Activated CD8-positive, alpha-beta T cell treated with anti-CD3 and anti-CD28 coated beads for 36 hours (primary cell): ENCODE measurements at regions not wholly inside any gene's neighbourhood (a gene's known extent, or its start where the extent isn't known, plus 50 kb on each side); places are given as distances from the start of the nearest gene placed in this dataset.
"Not testable (repeated sequence)": the region's sequence is repeated elsewhere in the genome, so short reads cannot be mapped to it uniquely, and the experiment has no call there.

ENCODE experiments used
- ATAC-seq: fragments of 200-7000 bp; cut with Tn5 transposase; one replicate; pipeline ENCODE4 v1.10.0; 2021; ENCODE audit warnings: mild to moderate bottlenecking, moderate library complexity
- CTCF ChIA-PET: fragments of 350-600 bp; sonication (Branson Sonifier 250); formaldehyde crosslinking; loops from one replicate; lab custom pipeline; 2021; ENCODE audit warnings: antibody characterized with exemption; lab: Charles Lee
- POLR2A ChIA-PET: fragments of 350-600 bp; sonication (Branson Sonifier 250); formaldehyde crosslinking; loops from one replicate; lab custom pipeline; 2021; ENCODE audit warnings: antibody characterized with exemption; lab: Charles Lee
- DNase-seq: peaks from one replicate; pipeline ENCODE4 v3.0.0-alpha.2; 2020
- H3K27ac Mint-ChIP-seq: one replicate; pipeline ENCODE4 v1.8.0; 2021; ENCODE audit warnings: mild to moderate bottlenecking, mixed read lengths
- H3K27me3 Mint-ChIP-seq: one replicate; pipeline ENCODE4 v1.8.0; 2021; ENCODE audit warnings: mixed read lengths
- H3K36me3 Mint-ChIP-seq: one replicate; pipeline ENCODE4 v1.8.0; 2021; ENCODE audit warnings: low read depth, mixed read lengths
- H3K4me1 Mint-ChIP-seq: one replicate; pipeline ENCODE4 v1.8.0; 2021; ENCODE audit warnings: low read depth, mixed read lengths
- H3K4me3 Mint-ChIP-seq: one replicate; pipeline ENCODE4 v1.8.0; 2021; ENCODE audit warnings: mild to moderate bottlenecking, moderate library complexity, mixed read lengths
- H3K9me3 Mint-ChIP-seq: one replicate; pipeline ENCODE4 v1.8.0; 2021; ENCODE audit warnings: mixed read lengths
- intact Hi-C: fragments of 100-400 bp; cut with micrococcal nuclease; formaldehyde crosslinking; loops from one replicate; pipeline ENCODE4 v1.10.0; 2022
- TF ChIP-seq, protein P1 (sequence below): fragments of 200-600 bp; IDR thresholded peaks from one replicate; pipeline ENCODE4 v1.8.0; 2022; ENCODE audit warnings: antibody characterized with exemption, mild to moderate bottlenecking

GRCh38 chr1:221279146-221279545 is 399.9 kb downstream of the HLX start:
- DNase-seq = no peak
- ChIA-PET CTCF (interaction anchor here (1.2 kb wide), 1 partner anchor 156 kb away, joined by 3 read pairs; no protein-coding TSS in a partner anchor), POLR2A (no interaction called here)
- ATAC-seq = no peak
- Mint-ChIP-seq H3K9me3 (no peaks in the 10 kb centered on the region), H3K4me1 (no peaks in the 10 kb centered on the region), H3K4me3 (no peak overlapping the region), H3K36me3 (no peaks in the 10 kb centered on the region), H3K27me3 (peaks cover 15% of the 10 kb centered on the region), H3K27ac (no peak overlapping the region)
- intact Hi-C loops = no loop called here
- TF ChIP-seq, protein P1, sequence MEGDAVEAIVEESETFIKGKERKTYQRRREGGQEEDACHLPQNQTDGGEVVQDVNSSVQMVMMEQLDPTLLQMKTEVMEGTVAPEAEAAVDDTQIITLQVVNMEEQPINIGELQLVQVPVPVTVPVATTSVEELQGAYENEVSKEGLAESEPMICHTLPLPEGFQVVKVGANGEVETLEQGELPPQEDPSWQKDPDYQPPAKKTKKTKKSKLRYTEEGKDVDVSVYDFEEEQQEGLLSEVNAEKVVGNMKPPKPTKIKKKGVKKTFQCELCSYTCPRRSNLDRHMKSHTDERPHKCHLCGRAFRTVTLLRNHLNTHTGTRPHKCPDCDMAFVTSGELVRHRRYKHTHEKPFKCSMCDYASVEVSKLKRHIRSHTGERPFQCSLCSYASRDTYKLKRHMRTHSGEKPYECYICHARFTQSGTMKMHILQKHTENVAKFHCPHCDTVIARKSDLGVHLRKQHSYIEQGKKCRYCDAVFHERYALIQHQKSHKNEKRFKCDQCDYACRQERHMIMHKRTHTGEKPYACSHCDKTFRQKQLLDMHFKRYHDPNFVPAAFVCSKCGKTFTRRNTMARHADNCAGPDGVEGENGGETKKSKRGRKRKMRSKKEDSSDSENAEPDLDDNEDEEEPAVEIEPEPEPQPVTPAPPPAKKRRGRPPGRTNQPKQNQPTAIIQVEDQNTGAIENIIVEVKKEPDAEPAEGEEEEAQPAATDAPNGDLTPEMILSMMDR = no peak

- no peak overlapping the region for H3K4me3 Mint-ChIP-seq
These were observed 404.3 kb downstream of the HLX start for GRCh38 chr1:221283532-221283931.

GRCh38 chr1:221284028-221284427 is 404.8 kb downstream of the HLX start:
- ATAC-seq = no peak

More at GRCh38 chr1:221283532-221283931, 404.3 kb downstream of the HLX start:
- ATAC-seq (no peak), DNase-seq (no peak)
- TF ChIP-seq, protein P1 = no peak
- intact Hi-C loops = no loop called here
- ChIA-PET POLR2A (no interaction called here), CTCF (no interaction called here)
- H3K4me1 Mint-ChIP-seq = no peaks in the 10 kb centered on the region
- H3K36me3 Mint-ChIP-seq = no peaks in the 10 kb centered on the region
- no peak overlapping the region for H3K27ac Mint-ChIP-seq
- H3K9me3 Mint-ChIP-seq = no peaks in the 10 kb centered on the region
- H3K27me3 Mint-ChIP-seq = peaks cover 15% of the 10 kb centered on the region

DNA sequence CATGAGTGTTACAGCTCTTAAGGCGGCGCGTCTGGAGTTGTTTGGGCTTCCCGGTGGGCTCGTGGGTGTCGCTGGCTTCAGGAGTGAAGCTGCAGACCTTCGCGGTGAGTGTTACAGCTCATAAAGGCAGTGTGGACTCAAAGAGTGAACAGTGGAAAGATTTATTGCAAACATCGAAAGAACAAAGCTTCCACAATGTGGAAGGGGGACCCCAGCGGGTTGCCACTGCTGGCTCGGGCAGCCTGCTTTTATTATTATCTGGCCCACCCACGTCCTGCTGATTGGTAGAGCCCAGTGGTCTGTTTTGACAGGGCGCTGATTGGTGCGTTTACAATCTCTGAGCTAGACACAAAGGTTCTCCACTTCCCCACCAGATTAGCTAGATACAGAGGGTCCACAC is 405.7 kb downstream of the HLX start:
- DNase-seq, H3K4me1 Mint-ChIP-seq, intact Hi-C loops, H3K27ac Mint-ChIP-seq, POLR2A ChIA-PET, H3K36me3 Mint-ChIP-seq, H3K9me3 Mint-ChIP-seq, ATAC-seq, CTCF ChIA-PET, H3K4me3 Mint-ChIP-seq: not testable (repeated sequence)
- H3K27me3 Mint-ChIP-seq = peaks cover 13% of the 10 kb centered on the region

More at GRCh38 chr1:221284028-221284427, 404.8 kb downstream of the HLX start:
- no peaks in the 10 kb centered on the region for H3K4me1 Mint-ChIP-seq
- peaks cover 13% of the 10 kb centered on the region for H3K27me3 Mint-ChIP-seq
- POLR2A ChIA-PET = no interaction called here
- no peak overlapping the region for H3K4me3 Mint-ChIP-seq
- CTCF ChIA-PET = no interaction called here
- TF ChIP-seq, protein P1 = no peak
- DNase-seq = no peak
- no peaks in the 10 kb centered on the region for H3K36me3 Mint-ChIP-seq
- intact Hi-C loops = no loop called here
- H3K27ac Mint-ChIP-seq = no peak overlapping the region
- H3K9me3 Mint-ChIP-seq = no peaks in the 10 kb centered on the region

GRCh38 chr1:221285458-221286210 is 406.4 kb downstream of the HLX start:
- not testable (repeated sequence) for DNase-seq

DNA sequence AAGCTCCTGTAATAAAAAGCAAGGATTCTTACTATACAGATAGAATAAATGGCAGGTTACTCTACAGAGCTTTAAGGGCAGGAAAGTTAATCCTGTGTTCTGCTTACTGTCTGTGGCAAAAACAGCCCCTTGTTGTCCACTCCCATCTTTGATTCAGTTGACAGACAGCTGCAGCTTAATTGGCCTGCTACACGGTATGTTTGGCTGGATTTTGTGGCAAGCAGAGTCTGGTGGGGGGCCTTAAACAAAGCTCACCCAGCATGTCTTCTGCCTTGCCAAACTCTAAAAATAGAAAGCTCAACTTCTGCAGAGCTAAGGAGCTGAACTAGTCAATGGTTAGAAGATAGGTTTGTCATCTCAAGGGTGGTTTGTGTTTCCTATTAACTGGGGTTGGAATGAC is 407.2 kb downstream of the HLX start:
- DNase-seq (no peak), ATAC-seq (no peak)
- POLR2A ChIA-PET = no interaction called here
- Mint-ChIP-seq H3K4me3 (no peak overlapping the region), H3K27ac (no peak overlapping the region), H3K4me1 (no peaks in the 10 kb centered on the region), H3K9me3 (no peaks in the 10 kb centered on the region), H3K36me3 (no peaks in the 10 kb centered on the region), H3K27me3 (peaks cover 13% of the 10 kb centered on the region)
- TF ChIP-seq, protein P1 = no peak
- CTCF ChIA-PET = interaction anchor here (1.0 kb wide), 1 partner anchor 9 kb away, joined by 3 read pairs; no protein-coding TSS in a partner anchor
- intact Hi-C loops = no loop called here

More at GRCh38 chr1:221285458-221286210, 406.4 kb downstream of the HLX start:
- H3K9me3 Mint-ChIP-seq, intact Hi-C loops, H3K36me3 Mint-ChIP-seq, POLR2A ChIA-PET, H3K27ac Mint-ChIP-seq, H3K4me1 Mint-ChIP-seq, ATAC-seq, H3K4me3 Mint-ChIP-seq: not testable (repeated sequence)
- H3K27me3 Mint-ChIP-seq = peaks cover 13% of the 10 kb centered on the region
- CTCF ChIA-PET = interaction anchor here (1.0 kb wide), 1 partner anchor 9 kb away, joined by 3 read pairs; no protein-coding TSS in a partner anchor
